A549 (cell line): ENCODE measurements at regions not wholly inside any gene's neighbourhood (a gene's known extent, or its start where the extent isn't known, plus 50 kb on each side); places are given as distances from the start of the nearest gene placed in this dataset.

Experiments used
- CEBPB ChIP-seq, 2 experiments: fragments of >200 bp in 1 of 2; sonication (Bioruptor Twin) in 1 of 2; formaldehyde crosslinking in 1 of 2; IDR thresholded peaks; 2 replicates each; pipeline ENCODE4 v1.6.1; 2012 to 2016
- MAZ ChIP-seq: fragments of 150-350 bp; IDR thresholded peaks from 2 replicates; pipeline ENCODE4 v1.6.1; 2014; ENCODE audit warnings: antibody characterized with exemption, low read depth, low read length, borderline replicate concordance
- POLR2A ChIP-seq: IDR thresholded peaks from 2 replicates; pipeline ENCODE4 v1.6.1; 2012; ENCODE audit warnings: mild to moderate bottlenecking, low read length
- SMC3 ChIP-seq: fragments of >200 bp; sonication (Bioruptor Twin); formaldehyde crosslinking; IDR thresholded peaks from 3 replicates; pipeline ENCODE4 v1.6.1; 2018; ENCODE audit warnings: inconsistent platforms
- TF ChIP-seq, protein P1 (sequence below): fragments of >200 bp; sonication (Bioruptor Twin); formaldehyde crosslinking; IDR thresholded peaks from 3 replicates; pipeline ENCODE4 v1.5.1; 2016
- TF ChIP-seq, protein P2 (sequence below): fragments of 200-600 bp; sonication (generic); IDR thresholded peaks from 2 replicates; pipeline ENCODE4 v1.6.1; 2016; ENCODE audit warnings: antibody characterized with exemption, mild to moderate bottlenecking, moderate library complexity

DNA sequence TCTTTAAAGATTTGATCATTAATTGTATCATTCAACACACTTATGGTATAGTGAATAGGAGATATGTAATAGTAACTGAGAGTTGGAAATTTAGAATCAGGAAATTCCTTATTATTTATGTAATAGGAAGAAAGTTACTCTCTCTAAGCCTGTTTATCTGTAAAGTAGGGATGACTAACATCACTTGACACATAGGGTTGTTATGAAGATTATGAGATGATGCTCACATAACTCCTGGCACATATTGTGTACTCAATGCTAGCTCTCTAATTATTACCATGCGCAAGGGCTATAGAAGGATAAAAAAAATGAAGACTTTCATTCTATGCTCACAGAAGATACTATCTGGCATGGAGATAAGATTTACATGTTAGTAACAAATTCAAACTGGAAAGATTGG is 149.9 kb downstream of the ISOC1 start:
- TF ChIP-seq, protein P1, sequence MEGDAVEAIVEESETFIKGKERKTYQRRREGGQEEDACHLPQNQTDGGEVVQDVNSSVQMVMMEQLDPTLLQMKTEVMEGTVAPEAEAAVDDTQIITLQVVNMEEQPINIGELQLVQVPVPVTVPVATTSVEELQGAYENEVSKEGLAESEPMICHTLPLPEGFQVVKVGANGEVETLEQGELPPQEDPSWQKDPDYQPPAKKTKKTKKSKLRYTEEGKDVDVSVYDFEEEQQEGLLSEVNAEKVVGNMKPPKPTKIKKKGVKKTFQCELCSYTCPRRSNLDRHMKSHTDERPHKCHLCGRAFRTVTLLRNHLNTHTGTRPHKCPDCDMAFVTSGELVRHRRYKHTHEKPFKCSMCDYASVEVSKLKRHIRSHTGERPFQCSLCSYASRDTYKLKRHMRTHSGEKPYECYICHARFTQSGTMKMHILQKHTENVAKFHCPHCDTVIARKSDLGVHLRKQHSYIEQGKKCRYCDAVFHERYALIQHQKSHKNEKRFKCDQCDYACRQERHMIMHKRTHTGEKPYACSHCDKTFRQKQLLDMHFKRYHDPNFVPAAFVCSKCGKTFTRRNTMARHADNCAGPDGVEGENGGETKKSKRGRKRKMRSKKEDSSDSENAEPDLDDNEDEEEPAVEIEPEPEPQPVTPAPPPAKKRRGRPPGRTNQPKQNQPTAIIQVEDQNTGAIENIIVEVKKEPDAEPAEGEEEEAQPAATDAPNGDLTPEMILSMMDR, result no peak
- TF ChIP-seq, protein P2, sequence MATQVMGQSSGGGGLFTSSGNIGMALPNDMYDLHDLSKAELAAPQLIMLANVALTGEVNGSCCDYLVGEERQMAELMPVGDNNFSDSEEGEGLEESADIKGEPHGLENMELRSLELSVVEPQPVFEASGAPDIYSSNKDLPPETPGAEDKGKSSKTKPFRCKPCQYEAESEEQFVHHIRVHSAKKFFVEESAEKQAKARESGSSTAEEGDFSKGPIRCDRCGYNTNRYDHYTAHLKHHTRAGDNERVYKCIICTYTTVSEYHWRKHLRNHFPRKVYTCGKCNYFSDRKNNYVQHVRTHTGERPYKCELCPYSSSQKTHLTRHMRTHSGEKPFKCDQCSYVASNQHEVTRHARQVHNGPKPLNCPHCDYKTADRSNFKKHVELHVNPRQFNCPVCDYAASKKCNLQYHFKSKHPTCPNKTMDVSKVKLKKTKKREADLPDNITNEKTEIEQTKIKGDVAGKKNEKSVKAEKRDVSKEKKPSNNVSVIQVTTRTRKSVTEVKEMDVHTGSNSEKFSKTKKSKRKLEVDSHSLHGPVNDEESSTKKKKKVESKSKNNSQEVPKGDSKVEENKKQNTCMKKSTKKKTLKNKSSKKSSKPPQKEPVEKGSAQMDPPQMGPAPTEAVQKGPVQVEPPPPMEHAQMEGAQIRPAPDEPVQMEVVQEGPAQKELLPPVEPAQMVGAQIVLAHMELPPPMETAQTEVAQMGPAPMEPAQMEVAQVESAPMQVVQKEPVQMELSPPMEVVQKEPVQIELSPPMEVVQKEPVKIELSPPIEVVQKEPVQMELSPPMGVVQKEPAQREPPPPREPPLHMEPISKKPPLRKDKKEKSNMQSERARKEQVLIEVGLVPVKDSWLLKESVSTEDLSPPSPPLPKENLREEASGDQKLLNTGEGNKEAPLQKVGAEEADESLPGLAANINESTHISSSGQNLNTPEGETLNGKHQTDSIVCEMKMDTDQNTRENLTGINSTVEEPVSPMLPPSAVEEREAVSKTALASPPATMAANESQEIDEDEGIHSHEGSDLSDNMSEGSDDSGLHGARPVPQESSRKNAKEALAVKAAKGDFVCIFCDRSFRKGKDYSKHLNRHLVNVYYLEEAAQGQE, result no peak
- TF ChIP-seq MAZ (no peak), POLR2A (no peak), SMC3 (no peak), CEBPB (IDR thresholded peaks at IDR 0.05) (no peak)
